GM13976 (cell line): ENCODE measurements at regions not wholly inside any gene's neighbourhood (a gene's known extent, or its start where the extent isn't known, plus 50 kb on each side); places are given as distances from the start of the nearest gene placed in this dataset.

ENCODE experiments used
- DNase-seq: peaks from one replicate; pipeline ENCODE4 v3.0.0; 2012; ENCODE audit warnings: low spot score
- CTCF ChIP-seq: IDR thresholded peaks from 2 replicates; pipeline ENCODE4 v1.5.1; 2012; ENCODE audit warnings: borderline replicate concordance, mild to moderate bottlenecking; ENCODE audit not compliant: insufficient read depth; ENCODE audit errors: extremely low read depth, missing control alignments, control extremely low read depth
- in situ Hi-C: fragments of 300-500 bp; cut with MboI; formaldehyde crosslinking; loops from one replicate; pipeline ENCODE4 v1.12.0; 2022; ENCODE audit warnings: low sequenced_read_pairs, mixed read lengths, inconsistent platforms; ENCODE audit not compliant: unreplicated experiment

- in situ Hi-C loops, result no loop called here
- DNase-seq, result no peak
- TF ChIP-seq CTCF, result no peak
Observed at GRCh38 chr21:35363458-35363857, 314.4 kb upstream of the RUNX1 start.

DNA sequence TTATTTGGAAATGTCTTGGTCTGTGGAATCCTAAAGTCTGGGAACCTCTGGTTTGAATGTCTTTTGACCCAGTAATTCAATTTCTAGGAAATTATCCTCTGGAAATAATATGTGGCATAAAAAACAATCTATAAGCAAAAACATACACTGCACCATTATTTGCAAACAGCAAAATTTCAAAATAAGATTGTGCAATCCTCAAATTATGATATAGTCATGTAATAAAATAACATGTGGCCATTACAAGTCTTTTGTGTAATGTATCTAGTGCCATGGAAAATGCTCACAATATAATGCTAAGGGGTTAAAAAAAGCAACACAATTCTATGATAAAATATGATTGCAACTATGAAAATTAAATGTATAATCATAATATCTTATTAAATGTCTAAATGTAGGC lies 312.9 kb upstream of the RUNX1 start:
- DNase-seq, result no peak
- TF ChIP-seq CTCF, result no peak
- in situ Hi-C loops, result no loop called here

DNA sequence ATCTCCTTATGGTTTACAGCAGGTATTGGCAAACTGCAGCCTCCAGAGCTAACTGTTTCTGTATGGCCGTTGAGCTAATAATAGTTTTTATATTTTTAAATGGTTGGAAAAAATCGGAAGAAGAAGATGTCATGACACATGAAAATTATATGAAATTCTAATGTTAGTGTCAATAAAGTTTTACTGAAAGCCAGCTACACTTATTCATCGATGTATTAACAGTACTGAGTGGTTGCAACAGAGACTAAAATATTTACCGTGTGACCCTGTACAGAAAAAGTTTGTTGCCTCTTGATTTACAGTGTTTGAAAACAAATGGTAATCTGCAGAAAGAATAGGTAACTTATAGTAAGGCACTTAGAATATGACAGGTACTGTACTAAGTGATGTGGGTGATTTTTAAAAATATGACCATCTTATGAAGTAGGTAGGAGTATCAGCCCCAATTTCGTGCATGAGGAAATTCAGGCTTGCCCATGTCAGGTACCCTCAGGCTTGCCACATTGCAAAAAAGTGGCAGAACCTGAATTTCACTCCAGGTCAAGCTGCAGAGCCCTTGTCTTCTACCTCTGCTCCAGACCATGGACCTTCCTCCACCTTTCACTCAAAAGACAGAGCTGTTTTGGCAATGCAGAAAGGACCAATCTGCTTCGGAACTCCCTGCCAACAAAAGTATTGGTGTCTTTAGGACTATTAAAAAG lies 311.9 kb upstream of the RUNX1 start:
- no peak for TF ChIP-seq CTCF
- in situ Hi-C loops, result no loop called here
- DNase-seq, result no peak

DNA sequence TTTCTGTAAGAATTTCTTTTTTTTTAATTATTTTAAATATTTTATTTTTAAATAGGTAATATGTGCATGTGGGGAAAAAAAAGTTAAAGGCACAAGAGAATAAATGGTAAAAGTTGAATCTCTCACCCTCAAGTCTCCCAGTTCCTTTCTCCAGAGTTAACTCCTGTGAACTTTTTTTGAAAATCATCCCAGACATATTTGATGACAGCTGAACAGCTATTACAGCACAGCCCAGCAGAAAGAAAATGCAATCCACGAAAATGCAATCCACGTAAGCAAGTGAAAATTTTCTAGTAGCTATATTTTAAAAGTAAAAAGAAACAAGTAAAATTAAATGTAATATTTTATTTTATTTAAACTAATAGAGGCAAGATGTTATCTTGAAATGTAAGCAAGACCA lies 310.0 kb upstream of the RUNX1 start:
- TF ChIP-seq CTCF, result no peak
- no peak for DNase-seq
- in situ Hi-C loops, result no loop called here

DNA sequence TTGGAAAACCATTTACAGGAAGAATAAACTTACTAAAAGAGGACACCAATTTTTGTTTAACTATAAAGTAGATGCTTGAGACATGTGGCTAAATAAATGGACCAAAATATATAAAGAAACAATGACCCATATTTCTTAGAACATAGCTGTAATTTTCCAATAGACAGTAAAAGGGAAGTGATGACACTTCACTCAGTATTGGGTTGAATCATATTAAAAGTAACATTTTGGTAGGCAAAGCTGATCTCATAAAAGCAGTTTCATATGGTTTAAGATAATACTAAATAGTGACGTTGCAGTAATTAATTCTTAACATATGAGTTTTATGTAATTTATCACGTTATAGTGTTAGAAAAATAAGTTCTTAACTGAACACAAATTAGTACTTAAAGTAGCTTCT lies 308.9 kb upstream of the RUNX1 start:
- TF ChIP-seq CTCF, result no peak
- in situ Hi-C loops, result no loop called here

GRCh38 chr21:35357041-35357780 lies 308.1 kb upstream of the RUNX1 start:
- no peak for TF ChIP-seq CTCF
- in situ Hi-C loops, result no loop called here
- DNase-seq, result no peak

More for the DNA sequence above, 308.9 kb upstream of the RUNX1 start:
- DNase-seq, result peak; percentile 14

- no peak for DNase-seq
- TF ChIP-seq CTCF, result no peak
- in situ Hi-C loops, result no loop called here
Observed at GRCh38 chr21:35354078-35354477, 305.0 kb upstream of the RUNX1 start.
